Neutrophil (primary cell): ENCODE measurements at regions not wholly inside any gene's neighbourhood (a gene's known extent, or its start where the extent isn't known, plus 50 kb on each side); places are given as distances from the start of the nearest gene placed in this dataset.

Source experiments
- H3K27ac ChIP-seq: fragments of 200-600 bp; sonication (generic); 2 replicates; pipeline ENCODE4 v1.5.1; 2016; ENCODE audit warnings: mild to moderate bottlenecking, moderate library complexity
- H3K27me3 ChIP-seq: fragments of 200-600 bp; sonication (generic); 2 replicates; pipeline ENCODE4 v1.6.0; 2016; ENCODE audit warnings: mild to moderate bottlenecking
- H3K36me3 ChIP-seq: fragments of 200-600 bp; sonication (generic); 2 replicates; pipeline ENCODE4 v1.5.1; 2017
- H3K4me1 ChIP-seq, 2 experiments: fragments of 200-600 bp in 1 of 2; sonication (generic) in 1 of 2; 1 replicate in 1 of 2; 2 replicates in 1 of 2; pipeline versions ENCODE4 v1.5.1 to v1.6.1; 2013 to 2016; ENCODE audit warnings: low read depth in 1 of 2, low read length in 1 of 2, mild to moderate bottlenecking in 1 of 2, moderate library complexity in 1 of 2; ENCODE audit not compliant: control insufficient read depth in 1 of 2, insufficient read depth in 1 of 2
- H3K4me3 ChIP-seq, 2 experiments: fragments of 200-600 bp in 1 of 2; sonication (generic) in 1 of 2; 1 replicate in 1 of 2; 2 replicates in 1 of 2; pipeline ENCODE4 v1.5.1; 2013 to 2016; ENCODE audit warnings: low read depth in 1 of 2, low read length in 1 of 2, mild to moderate bottlenecking in 1 of 2, moderate library complexity in 1 of 2
- H3K9me3 ChIP-seq: fragments of 200-600 bp; sonication (generic); 2 replicates; pipeline ENCODE4 v1.5.1; 2016
- CTCF ChIP-seq: fragments of 200-600 bp; sonication (generic); IDR thresholded peaks from 2 replicates; pipeline ENCODE4 v1.5.1; 2016; ENCODE audit warnings: antibody characterized with exemption

DNA sequence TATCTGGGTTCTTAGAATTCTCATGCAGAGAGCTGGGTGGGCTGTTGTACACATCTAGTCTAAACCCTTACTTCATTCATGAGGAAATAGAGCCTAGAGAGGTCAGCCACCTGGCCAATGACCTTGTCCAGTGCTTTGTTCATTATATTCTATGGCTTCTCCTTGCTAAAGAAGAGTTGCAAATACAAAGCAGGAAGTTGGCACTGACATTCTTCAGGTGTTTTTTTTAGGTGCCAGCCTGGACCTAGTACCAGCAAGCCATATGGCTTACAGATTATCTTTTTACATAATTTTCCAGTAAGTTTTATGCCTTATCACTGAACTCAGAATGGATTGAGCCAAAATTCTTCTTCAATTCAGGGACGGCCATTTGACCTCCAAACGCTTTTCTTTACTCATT lies 54.7 kb upstream of the PGM2 start:
- no peaks in the 10 kb centered on the region for H3K27me3 ChIP-seq
- peaks cover 34 to 37% of the 10 kb centered on the region in 2 experiments for H3K4me1 ChIP-seq
- no peak overlapping the region for H3K4me3 ChIP-seq
- no peaks in the 10 kb centered on the region for H3K9me3 ChIP-seq
- no peaks in the 10 kb centered on the region for H3K36me3 ChIP-seq
- no peak for TF ChIP-seq CTCF
- peak overlapping the region; percentile 68 for H3K27ac ChIP-seq

DNA sequence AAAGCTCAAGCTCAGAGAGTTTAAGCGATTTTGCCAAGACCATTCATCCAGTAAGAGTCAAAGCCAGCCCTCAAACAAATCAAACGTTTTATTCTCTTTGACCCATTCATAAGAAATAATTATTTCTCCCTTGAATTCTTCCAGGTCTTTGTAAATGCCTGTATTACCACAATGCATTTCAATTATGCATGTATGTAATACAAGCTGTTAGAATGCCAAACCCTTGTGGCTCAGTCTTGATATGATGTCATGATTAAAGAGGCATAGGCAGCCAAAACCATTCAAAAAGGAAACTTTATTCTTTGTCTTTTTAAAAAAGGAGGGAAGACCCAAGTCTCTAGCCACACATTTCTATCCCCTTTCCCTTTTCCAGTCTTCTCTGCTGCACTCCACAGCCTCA lies 56.5 kb upstream of the PGM2 start:
- no peak for TF ChIP-seq CTCF
- Histone ChIP-seq H3K27ac (no peak overlapping the region), H3K36me3 (no peaks in the 10 kb centered on the region), H3K4me1 (peaks cover 34% of the 10 kb centered on the region in 2 experiments), H3K4me3 (no peak overlapping the region), H3K27me3 (no peaks in the 10 kb centered on the region), H3K9me3 (no peaks in the 10 kb centered on the region)

- H3K27ac ChIP-seq, result no peak overlapping the region
- H3K4me1 ChIP-seq, result peaks cover 29 to 30% of the 10 kb centered on the region in 2 experiments
- no peak for TF ChIP-seq CTCF
- H3K9me3 ChIP-seq, result no peaks in the 10 kb centered on the region
- H3K36me3 ChIP-seq, result no peaks in the 10 kb centered on the region
- no peak overlapping the region for H3K4me3 ChIP-seq
- H3K27me3 ChIP-seq, result no peaks in the 10 kb centered on the region
Observed at GRCh38 chr4:37769391-37769989, 57.0 kb upstream of the PGM2 start.

- H3K4me1 ChIP-seq, result peaks cover 17 to 18% of the 10 kb centered on the region in 2 experiments
- no peaks in the 10 kb centered on the region for H3K36me3 ChIP-seq
- peak overlapping the region; percentile 15 for H3K27ac ChIP-seq
- TF ChIP-seq CTCF, result no peak
- no peak overlapping the region for H3K4me3 ChIP-seq
- no peaks in the 10 kb centered on the region for H3K9me3 ChIP-seq
- no peaks in the 10 kb centered on the region for H3K27me3 ChIP-seq
Observed at GRCh38 chr4:37767546-37767945, 58.9 kb upstream of the PGM2 start.

DNA sequence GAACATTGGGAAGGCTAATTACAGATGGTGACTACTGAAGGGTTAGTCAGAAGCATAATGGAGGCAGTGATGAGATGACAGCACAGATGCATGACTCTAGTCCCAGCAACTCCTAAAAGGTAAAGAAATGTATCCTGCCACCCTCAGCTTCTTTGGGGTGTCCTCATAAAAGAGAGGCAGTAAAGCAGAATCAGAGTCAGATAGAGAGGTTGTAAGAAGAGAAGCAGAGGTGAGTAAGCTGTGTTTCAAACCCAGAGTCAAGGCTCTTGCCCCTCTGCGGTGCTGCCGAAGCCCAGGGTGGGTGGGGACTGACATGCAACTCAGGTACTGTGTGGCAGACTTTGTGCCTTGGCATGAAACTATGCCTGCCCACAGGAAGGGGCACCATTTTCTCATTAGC lies 59.5 kb upstream of the PGM2 start:
- H3K27ac ChIP-seq, result peak overlapping the region; percentile 15
- no peaks in the 10 kb centered on the region for H3K27me3 ChIP-seq
- H3K9me3 ChIP-seq, result no peaks in the 10 kb centered on the region
- peaks cover 18% of the 10 kb centered on the region in 2 experiments for H3K4me1 ChIP-seq
- TF ChIP-seq CTCF, result no peak
- no peak overlapping the region for H3K4me3 ChIP-seq
- H3K36me3 ChIP-seq, result no peaks in the 10 kb centered on the region

GRCh38 chr4:37765741-37766140 lies 60.7 kb upstream of the PGM2 start:
- Histone ChIP-seq H3K36me3 (no peaks in the 10 kb centered on the region), H3K4me1 (peaks cover 26 to 30% of the 10 kb centered on the region in 2 experiments), H3K4me3 (no peak overlapping the region), H3K27ac (no peak overlapping the region), H3K9me3 (no peaks in the 10 kb centered on the region), H3K27me3 (no peaks in the 10 kb centered on the region)
- TF ChIP-seq CTCF, result no peak
